HL-60/S4 (cell line): ENCODE measurements at regions not wholly inside any gene's neighbourhood (a gene's known extent, or its start where the extent isn't known, plus 50 kb on each side); places are given as distances from the start of the nearest gene placed in this dataset.

Experiments
- in situ Hi-C: fragments of 300-500 bp; cut with MboI; formaldehyde crosslinking; loops from 2 replicates; pipeline ENCODE4 v1.14.3; 2022; ENCODE audit warnings: low sequenced_read_pairs

DNA sequence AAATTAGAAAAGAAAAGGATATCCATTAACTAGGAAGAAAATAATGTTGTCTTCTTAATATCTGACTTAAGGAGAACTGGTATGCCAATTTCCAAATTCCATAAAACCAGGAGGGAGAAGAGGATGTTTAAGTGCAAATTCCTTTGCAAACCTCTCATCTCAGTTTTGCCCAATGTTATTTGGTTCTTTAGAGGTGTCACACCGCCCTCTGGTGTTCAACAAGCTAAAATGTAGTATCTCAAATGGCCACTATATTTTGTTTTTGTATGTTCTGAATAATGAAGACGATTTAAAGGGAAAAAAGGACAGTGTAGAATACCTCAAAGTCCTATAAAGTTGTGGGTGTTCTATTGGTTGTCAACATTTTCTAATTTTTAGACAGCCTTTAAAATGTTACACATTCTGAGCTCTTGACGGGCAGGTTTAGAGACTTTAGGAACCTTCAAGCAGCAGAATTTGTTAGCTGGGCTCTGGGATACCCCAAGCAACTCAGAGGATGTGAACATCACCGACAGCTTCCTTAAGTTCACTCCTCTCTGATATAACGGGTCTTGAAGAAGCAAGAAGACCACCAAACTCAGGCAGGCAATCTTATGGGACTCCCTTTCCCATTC lies 458.3 kb downstream of the MFSD1 start:
- in situ Hi-C loops: loop anchor here (25.0 kb wide), 2 partner anchors 598 to 1648 kb away; partner anchors contain the start of gene LXN

DNA sequence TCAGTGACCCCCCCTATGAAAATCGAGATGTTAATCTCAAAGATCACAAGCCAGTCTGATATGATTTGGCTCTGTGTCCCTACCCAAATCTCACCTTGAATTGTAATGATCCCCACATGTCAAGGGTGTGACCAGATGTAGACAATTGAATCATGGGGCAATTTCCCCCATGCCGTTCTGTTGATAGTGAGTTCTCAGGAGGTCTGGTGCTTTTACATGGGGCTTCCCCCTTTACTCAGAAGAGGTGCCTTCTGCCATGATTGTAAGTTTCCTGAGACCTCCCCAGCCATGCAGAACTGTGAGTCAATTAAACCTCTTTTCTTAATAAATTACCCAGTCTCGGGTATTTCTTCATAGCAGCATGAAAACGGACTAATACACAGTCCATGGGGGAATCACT lies 459.5 kb downstream of the MFSD1 start:
- in situ Hi-C loops: loop anchor here (25.0 kb wide), 2 partner anchors 599 to 1649 kb away; partner anchors contain the start of gene LXN

- in situ Hi-C loops: loop anchor here (25.0 kb wide), 2 partner anchors 602 to 1652 kb away; partner anchors contain the start of gene LXN
These were observed 462.1 kb downstream of the MFSD1 start for GRCh38 chr3:159263750-159264553.

GRCh38 chr3:159265705-159266104 lies 463.9 kb downstream of the MFSD1 start:
- in situ Hi-C loops: loop anchor here (25.0 kb wide), 2 partner anchors 603 to 1653 kb away; partner anchors contain the start of gene LXN

- in situ Hi-C loops: loop anchor here (25.0 kb wide), 2 partner anchors 604 to 1654 kb away; partner anchors contain the start of gene LXN
These were observed 464.9 kb downstream of the MFSD1 start for GRCh38 chr3:159266779-159267178.

GRCh38 chr3:159271799-159272512 lies 470.1 kb downstream of the MFSD1 start:
- in situ Hi-C loops: loop anchor here (25.0 kb wide), 2 partner anchors 610 to 1660 kb away; partner anchors contain the start of gene LXN

GRCh38 chr3:159273070-159273469 lies 471.2 kb downstream of the MFSD1 start:
- in situ Hi-C loops: loop anchor here (25.0 kb wide), 2 partner anchors 611 to 1661 kb away; partner anchors contain the start of gene LXN

GRCh38 chr3:159273608-159274007 lies 471.8 kb downstream of the MFSD1 start:
- in situ Hi-C loops: loop anchor here (25.0 kb wide), 2 partner anchors 611 to 1661 kb away; partner anchors contain the start of gene LXN

DNA sequence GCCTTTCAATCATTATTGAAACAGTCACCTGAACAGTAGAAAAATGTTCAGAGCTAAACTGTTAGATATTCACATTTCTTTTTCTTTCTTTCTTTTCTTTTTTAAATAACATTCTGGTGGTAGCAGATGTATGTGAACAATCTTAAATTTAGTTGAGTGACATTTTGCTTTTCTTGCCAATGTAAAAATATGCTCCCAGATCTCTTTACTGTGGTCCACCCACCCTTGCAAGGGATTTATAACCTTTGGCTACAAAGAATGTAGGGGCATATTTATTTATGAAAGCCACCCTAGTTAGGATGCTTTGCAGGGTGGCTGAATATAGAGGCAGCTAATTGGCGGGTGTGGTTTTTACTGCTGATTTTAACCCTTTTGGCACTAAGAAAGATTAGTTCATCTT lies 473.9 kb downstream of the MFSD1 start:
- in situ Hi-C loops: no loop called here

- in situ Hi-C loops: no loop called here
These were observed 476.0 kb downstream of the MFSD1 start for GRCh38 chr3:159277814-159278213.

DNA sequence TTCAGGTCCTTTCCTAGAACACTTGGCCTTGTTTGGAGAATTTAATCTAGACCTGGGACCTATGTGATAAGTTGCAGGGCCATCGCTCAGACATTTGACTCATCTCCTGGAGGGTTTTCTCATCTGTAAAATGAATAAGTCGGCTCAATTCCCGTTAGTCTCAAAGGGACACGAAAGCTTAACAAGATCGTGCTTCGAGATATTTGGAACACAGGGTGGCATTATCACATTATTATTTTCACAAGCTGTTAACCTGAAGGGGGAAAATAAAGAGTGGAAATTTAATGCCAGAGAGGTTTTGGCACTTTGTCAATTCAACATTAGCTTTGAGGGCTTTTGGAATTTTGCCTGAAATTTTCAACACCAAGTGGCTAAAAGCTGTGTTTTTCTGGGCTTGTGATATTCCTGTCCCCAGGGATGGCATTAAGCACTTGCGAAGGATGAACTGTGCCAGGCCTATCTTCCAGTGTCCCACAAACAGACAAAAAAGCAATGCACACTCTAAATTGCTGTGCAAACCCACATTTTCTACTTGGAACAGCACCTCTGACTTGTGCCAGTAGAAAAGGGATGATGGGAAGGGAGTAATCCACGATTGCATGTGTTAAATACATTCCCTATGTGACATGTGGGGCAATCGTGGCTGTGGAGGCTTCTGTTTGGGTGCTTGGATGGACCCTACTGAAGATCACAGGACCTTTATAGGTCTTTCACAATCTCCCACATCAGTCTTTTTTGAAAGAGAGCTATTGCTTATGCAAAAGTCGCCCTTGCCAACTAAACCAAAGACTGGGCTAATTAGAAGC lies 478.7 kb downstream of the MFSD1 start:
- in situ Hi-C loops: no loop called here

- in situ Hi-C loops: no loop called here
These were observed 491.6 kb downstream of the MFSD1 start for GRCh38 chr3:159293493-159293892.

GRCh38 chr3:159301961-159302360 lies 500.1 kb downstream of the MFSD1 start:
- in situ Hi-C loops: loop anchor here (25.0 kb wide), 1 partner anchor 510 kb away; no protein-coding TSS in a partner anchor

GRCh38 chr3:159305017-159305416 lies 503.2 kb downstream of the MFSD1 start:
- in situ Hi-C loops: loop anchor here (25.0 kb wide), 1 partner anchor 507 kb away; no protein-coding TSS in a partner anchor

- in situ Hi-C loops: loop anchor here (25.0 kb wide), 1 partner anchor 496 kb away; no protein-coding TSS in a partner anchor
These were observed 514.9 kb downstream of the MFSD1 start for GRCh38 chr3:159316706-159317105.

- in situ Hi-C loops: loop anchor here (25.0 kb wide), 1 partner anchor 493 kb away; no protein-coding TSS in a partner anchor
These were observed 517.3 kb downstream of the MFSD1 start for GRCh38 chr3:159319156-159319555.

GRCh38 chr3:159322322-159322939 lies 520.6 kb downstream of the MFSD1 start:
- in situ Hi-C loops: loop anchor here (25.0 kb wide), 1 partner anchor 490 kb away; no protein-coding TSS in a partner anchor

DNA sequence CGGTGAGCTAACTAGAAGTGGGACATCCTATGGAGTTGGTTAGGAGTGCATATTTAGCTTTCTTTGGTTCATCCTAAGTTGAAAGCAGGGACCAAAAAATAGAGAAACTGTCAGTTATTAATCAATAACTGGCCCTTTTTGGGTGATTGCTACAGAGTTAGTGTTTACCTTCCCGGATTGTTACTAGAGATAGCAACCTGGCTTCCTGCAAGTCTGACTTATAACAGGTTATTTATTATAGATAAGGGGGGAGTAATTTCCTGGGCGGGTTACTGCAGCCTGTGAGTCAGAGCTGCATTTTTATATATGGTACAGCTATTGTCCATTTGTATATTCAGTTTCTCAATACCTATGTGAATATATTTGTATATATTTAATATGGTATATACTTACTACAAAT lies 522.0 kb downstream of the MFSD1 start:
- in situ Hi-C loops: loop anchor here (25.0 kb wide), 1 partner anchor 488 kb away; no protein-coding TSS in a partner anchor

DNA sequence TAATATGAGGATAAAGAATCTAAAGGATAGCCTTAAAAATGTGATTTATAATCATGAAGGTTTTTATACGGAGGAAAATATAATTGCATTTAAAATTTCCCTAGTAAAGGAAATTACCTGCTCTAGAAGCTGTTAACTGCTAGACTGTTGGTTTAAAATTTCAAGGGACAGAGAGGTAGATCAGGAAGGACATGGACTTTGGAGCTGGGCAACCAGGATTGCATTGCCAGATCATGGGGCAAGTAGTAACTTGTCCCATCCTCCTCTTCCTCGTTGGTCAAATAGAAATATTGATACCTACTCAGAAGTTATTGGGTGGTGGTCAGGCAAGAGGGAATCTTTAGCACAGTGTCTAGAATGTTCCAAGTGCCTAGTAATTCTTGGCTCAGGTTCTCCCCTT lies 525.1 kb downstream of the MFSD1 start:
- in situ Hi-C loops: no loop called here
